GM19397 (cell line): ENCODE measurements at regions not wholly inside any gene's neighbourhood (a gene's known extent, or its start where the extent isn't known, plus 50 kb on each side); places are given as distances from the start of the nearest gene placed in this dataset.

Source experiments
- ATAC-seq: cut with Tn5 transposase; IDR thresholded peaks from one replicate; pipeline ENCODE4 v1.9.1; 2021; ENCODE audit warnings: mild to moderate bottlenecking, moderate library complexity; ENCODE audit not compliant: unreplicated experiment

- ATAC-seq, result no peak
Observed at GRCh38 chr6:97790926-97791590, 508.0 kb upstream of the MMS22L start.

GRCh38 chr6:97805596-97805995 is 522.6 kb upstream of the MMS22L start:
- no peak for ATAC-seq

- no peak for ATAC-seq
Observed at GRCh38 chr6:97812940-97813339, 529.9 kb upstream of the MMS22L start.

GRCh38 chr6:97813889-97814567 is 531.0 kb upstream of the MMS22L start:
- no peak for ATAC-seq

GRCh38 chr6:97815301-97815812 is 532.3 kb upstream of the MMS22L start:
- ATAC-seq, result no peak

GRCh38 chr6:97816526-97816925 is 533.5 kb upstream of the MMS22L start:
- no peak for ATAC-seq

GRCh38 chr6:97819710-97820109 is 536.7 kb upstream of the MMS22L start:
- no peak for ATAC-seq

GRCh38 chr6:97820400-97820799 is 537.4 kb upstream of the MMS22L start:
- ATAC-seq, result no peak

- ATAC-seq, result no peak
Observed at GRCh38 chr6:97822632-97823031, 539.6 kb upstream of the MMS22L start.

- ATAC-seq, result no peak
Observed at GRCh38 chr6:97841763-97842162, 558.7 kb upstream of the MMS22L start.

GRCh38 chr6:97842521-97842920 is 559.5 kb upstream of the MMS22L start:
- ATAC-seq, result no peak

GRCh38 chr6:97849390-97849789 is 566.4 kb upstream of the MMS22L start:
- ATAC-seq, result no peak

GRCh38 chr6:97850458-97851212 is 567.6 kb upstream of the MMS22L start:
- ATAC-seq, result no peak

- no peak for ATAC-seq
Observed at GRCh38 chr6:97863697-97864096, 580.7 kb upstream of the MMS22L start.

GRCh38 chr6:97864366-97864765 is 581.4 kb upstream of the MMS22L start:
- no peak for ATAC-seq

GRCh38 chr6:97864826-97865225 is 581.8 kb upstream of the MMS22L start:
- ATAC-seq, result no peak

- ATAC-seq, result no peak
Observed at GRCh38 chr6:97865612-97866011, 582.6 kb upstream of the MMS22L start.

GRCh38 chr6:97866616-97867015 is 583.6 kb upstream of the MMS22L start:
- ATAC-seq, result no peak

- ATAC-seq, result no peak
Observed at GRCh38 chr6:97867177-97867576, 584.2 kb upstream of the MMS22L start.

GRCh38 chr6:97870273-97870672 is 587.3 kb upstream of the MMS22L start:
- ATAC-seq, result no peak

GRCh38 chr6:97876711-97877110 is 593.7 kb upstream of the MMS22L start:
- no peak for ATAC-seq

- no peak for ATAC-seq
Observed at GRCh38 chr6:97882755-97883154, 599.7 kb upstream of the MMS22L start.
